ENCODE measurements at regions not wholly inside any gene's neighbourhood (a gene's known extent, or its start where the extent isn't known, plus 50 kb on each side); places are given as distances from the start of the nearest gene placed in this dataset.

- Histone ChIP-seq H3K9me3 (ENCODE audit: low read depth) (no peaks in the 10 kb centered on the region), H3K27me3 (no peaks in the 10 kb centered on the region), H3K4me3 (no peak overlapping the region), H3K4me1 (ENCODE audit: insufficient read depth) (no peaks in the 10 kb centered on the region), H3K9me2 (replicated peaks; ENCODE audit: insufficient read depth) (no peaks in the 10 kb centered on the region), H3K79me2 (no peaks in the 10 kb centered on the region), H3K36me3 (replicated peaks; ENCODE audit: insufficient read depth, low read depth) (no peaks in the 10 kb centered on the region), H4K20me1 (ENCODE audit: insufficient read depth, poor library complexity, severe bottlenecking) (no peaks in the 10 kb centered on the region), H2AFZ (no peak overlapping the region), H3K27ac (no peak overlapping the region), H3K4me2 (no peak overlapping the region)
- no peak for TF ChIP-seq CTCF (IDR thresholded peaks at IDR 0.05; ENCODE audit: poor library complexity)
- no peak for TF ChIP-seq EZH2 (IDR thresholded peaks at IDR 0.05; ENCODE audit: borderline replicate concordance)
- TF ChIP-seq EZH2phosphoT487 (IDR thresholded peaks at IDR 0.05; ENCODE audit: low read depth, severe bottlenecking, unreplicated experiment): no peak
- DNase-seq (ENCODE audit: low spot score): no peak
- WGBS (ENCODE audit: low lambda C conversion rate, missing lambda C conversion rate): 56% methylated on average over 3 of the region's 3 CpGs
These were observed 1531.9 kb upstream of the CDH8 start for GRCh38 chr16:63568164-63568563.

- H3K27me3 ChIP-seq: no peaks in the 10 kb centered on the region
- no peak overlapping the region for H3K4me3 ChIP-seq
- TF ChIP-seq CTCF (IDR thresholded peaks at IDR 0.05; ENCODE audit: poor library complexity): no peak
- TF ChIP-seq EZH2phosphoT487 (IDR thresholded peaks at IDR 0.05; ENCODE audit: low read depth, severe bottlenecking, unreplicated experiment): no peak
- TF ChIP-seq EZH2 (IDR thresholded peaks at IDR 0.05; ENCODE audit: borderline replicate concordance): no peak
- H3K79me2 ChIP-seq: no peaks in the 10 kb centered on the region
- no peak overlapping the region for H2AFZ ChIP-seq
- no peak overlapping the region for H3K27ac ChIP-seq
- H3K4me1 ChIP-seq (ENCODE audit: insufficient read depth): no peaks in the 10 kb centered on the region
- no peaks in the 10 kb centered on the region for H4K20me1 ChIP-seq (ENCODE audit: insufficient read depth, poor library complexity, severe bottlenecking)
- no peak overlapping the region for H3K4me2 ChIP-seq
- no peaks in the 10 kb centered on the region for H3K9me3 ChIP-seq (ENCODE audit: low read depth)
- H3K9me2 ChIP-seq (replicated peaks; ENCODE audit: insufficient read depth): no peaks in the 10 kb centered on the region
- WGBS (ENCODE audit: low lambda C conversion rate, missing lambda C conversion rate): 69% methylated on average over 1 of the region's 1 CpG
- no peak for DNase-seq (ENCODE audit: low spot score)
- no peaks in the 10 kb centered on the region for H3K36me3 ChIP-seq (replicated peaks; ENCODE audit: insufficient read depth, low read depth)
These were observed 1527.7 kb upstream of the CDH8 start for GRCh38 chr16:63563819-63564505.

GRCh38 chr16:63553980-63554379 lies 1517.7 kb upstream of the CDH8 start:
- H3K4me2 ChIP-seq: no peak overlapping the region
- 91% methylated on average over 1 of the region's 1 CpG for WGBS (ENCODE audit: low lambda C conversion rate, missing lambda C conversion rate)
- H3K4me3 ChIP-seq: no peak overlapping the region
- TF ChIP-seq EZH2phosphoT487 (IDR thresholded peaks at IDR 0.05; ENCODE audit: low read depth, severe bottlenecking, unreplicated experiment) (no peak), EZH2 (IDR thresholded peaks at IDR 0.05; ENCODE audit: borderline replicate concordance) (no peak), CTCF (IDR thresholded peaks at IDR 0.05; ENCODE audit: poor library complexity) (no peak)
- H3K27me3 ChIP-seq: no peaks in the 10 kb centered on the region
- no peaks in the 10 kb centered on the region for H3K4me1 ChIP-seq (ENCODE audit: insufficient read depth)
- no peak overlapping the region for H2AFZ ChIP-seq
- no peak overlapping the region for H3K27ac ChIP-seq
- DNase-seq (ENCODE audit: low spot score): no peak
- H4K20me1 ChIP-seq (ENCODE audit: insufficient read depth, poor library complexity, severe bottlenecking): no peaks in the 10 kb centered on the region
- no peaks in the 10 kb centered on the region for H3K36me3 ChIP-seq (replicated peaks; ENCODE audit: insufficient read depth, low read depth)
- no peaks in the 10 kb centered on the region for H3K9me2 ChIP-seq (replicated peaks; ENCODE audit: insufficient read depth)
- no peaks in the 10 kb centered on the region for H3K79me2 ChIP-seq
- no peaks in the 10 kb centered on the region for H3K9me3 ChIP-seq (ENCODE audit: low read depth)
